ENCODE measurements at regions not wholly inside any gene's neighbourhood (a gene's known extent, or its start where the extent isn't known, plus 50 kb on each side); places are given as distances from the start of the nearest gene placed in this dataset.
"Not testable (repeated sequence)": the region's sequence is repeated elsewhere in the genome, so short reads cannot be mapped to it uniquely, and the experiment has no call there.

DNA sequence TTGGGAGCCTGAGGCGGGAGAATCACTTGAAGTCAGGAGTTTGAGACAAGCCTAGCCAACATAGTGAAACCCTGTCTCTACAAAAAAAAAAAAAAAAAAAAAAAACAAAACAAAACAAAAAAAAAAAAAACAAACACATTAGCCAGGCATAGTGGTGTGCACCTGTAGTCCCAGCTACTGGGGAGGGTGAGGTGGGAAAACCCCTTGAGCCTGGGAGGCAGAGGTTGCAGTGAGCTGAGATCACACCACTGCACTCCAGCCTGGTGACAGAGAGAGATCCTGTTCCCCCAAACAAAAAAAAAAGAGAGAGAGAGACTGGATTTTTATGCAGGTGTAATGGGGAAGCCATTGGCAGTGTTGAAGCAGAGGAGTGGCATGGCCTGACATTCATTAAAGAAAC, 385.7 kb upstream of the TENM3 start:
- TF ChIP-seq CTCF (conservative IDR thresholded peaks at IDR 0.05; ENCODE audit: low read depth, low read length); EZH2 (IDR thresholded peaks at IDR 0.05; ENCODE audit: borderline replicate concordance, low read depth, low read length, poor library complexity, severe bottlenecking): not testable (repeated sequence)
